ENCODE measurements at regions not wholly inside any gene's neighbourhood (a gene's known extent, or its start where the extent isn't known, plus 50 kb on each side); places are given as distances from the start of the nearest gene placed in this dataset.

DNA sequence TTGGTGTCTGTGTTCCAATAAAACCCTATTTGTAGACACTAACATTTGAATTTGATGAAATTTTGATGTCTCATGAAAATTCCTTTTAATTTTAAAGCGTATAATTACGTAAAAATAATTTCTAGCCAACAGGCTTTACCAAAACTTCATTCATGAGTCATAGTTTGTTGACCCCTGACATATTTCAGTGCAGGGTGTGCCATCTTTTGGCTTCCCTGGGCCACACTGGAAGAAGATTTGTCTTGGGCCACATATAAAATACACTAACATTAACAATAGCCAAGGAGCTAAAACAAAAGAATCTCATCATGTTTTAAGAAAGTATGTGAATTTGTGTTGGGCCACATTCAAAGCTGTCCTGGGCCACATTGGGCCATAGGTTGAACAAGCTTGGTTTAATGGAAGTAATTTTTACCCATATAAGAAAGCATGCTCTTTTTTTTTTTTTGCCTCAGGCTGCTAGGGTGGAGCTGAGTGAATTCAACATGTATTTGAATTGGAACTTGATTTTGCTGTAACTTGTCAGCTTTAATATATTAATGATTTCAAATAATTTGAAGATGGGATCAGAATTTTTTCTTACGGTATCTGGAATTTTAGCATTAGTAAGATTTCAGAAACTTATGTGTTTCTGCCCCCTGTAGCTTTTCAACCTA lies 267.7 kb upstream of the RGS18 start:
- Histone ChIP-seq H3K27ac (ENCODE audit: control insufficient read depth, insufficient read depth, low read length) (no peak overlapping the region), H3K79me2 (ENCODE audit: control insufficient read depth, insufficient read depth, low read length) (no peaks in the 10 kb centered on the region), H3K9ac (ENCODE audit: control insufficient read depth, extremely low read depth, insufficient read depth, low read length) (no peak overlapping the region), H2AFZ (ENCODE audit: control insufficient read depth, low read length) (no peak overlapping the region), H3K4me1 (ENCODE audit: control insufficient read depth, extremely low read depth, insufficient read depth, low read length) (no peaks in the 10 kb centered on the region), H3K36me3 (ENCODE audit: control insufficient read depth in 2 of 2, extremely low read depth in 1 of 2, insufficient read depth in 2 of 2, low read length in 2 of 2) (no peaks in the 10 kb centered on the region), H4K20me1 (ENCODE audit: control insufficient read depth, extremely low read depth, insufficient read depth, low read length) (no peaks in the 10 kb centered on the region), H3K27me3 (ENCODE audit: control insufficient read depth, extremely low read depth, insufficient read depth, low read length) (no peaks in the 10 kb centered on the region), H3K4me3 (ENCODE audit: control insufficient read depth in 2 of 3, extremely low read depth in 1 of 3, insufficient read depth in 2 of 3, low read depth in 1 of 3, low read length in 3 of 3) (no peak overlapping the region), H3K9me3 (ENCODE audit: control insufficient read depth, low read depth, low read length) (no peaks in the 10 kb centered on the region), H3K9me1 (ENCODE audit: control insufficient read depth, extremely low read depth, insufficient read depth, low read length) (no peaks in the 10 kb centered on the region), H3K4me2 (ENCODE audit: control insufficient read depth, extremely low read depth, insufficient read depth, low read depth, low read length) (no peak overlapping the region)
- FAIRE-seq (no peak), DNase-seq (ENCODE audit: low read depth, low spot score) (no peak)
- dilution Hi-C loops (cut with MboI; ENCODE audit: extremely low pct_ligation_motif_present, low sequenced_read_pairs), result no loop called here
- no peak for TF ChIP-seq EZH2 (IDR thresholded peaks at IDR 0.05; ENCODE audit: low read length)
- TF ChIP-seq, protein P1, sequence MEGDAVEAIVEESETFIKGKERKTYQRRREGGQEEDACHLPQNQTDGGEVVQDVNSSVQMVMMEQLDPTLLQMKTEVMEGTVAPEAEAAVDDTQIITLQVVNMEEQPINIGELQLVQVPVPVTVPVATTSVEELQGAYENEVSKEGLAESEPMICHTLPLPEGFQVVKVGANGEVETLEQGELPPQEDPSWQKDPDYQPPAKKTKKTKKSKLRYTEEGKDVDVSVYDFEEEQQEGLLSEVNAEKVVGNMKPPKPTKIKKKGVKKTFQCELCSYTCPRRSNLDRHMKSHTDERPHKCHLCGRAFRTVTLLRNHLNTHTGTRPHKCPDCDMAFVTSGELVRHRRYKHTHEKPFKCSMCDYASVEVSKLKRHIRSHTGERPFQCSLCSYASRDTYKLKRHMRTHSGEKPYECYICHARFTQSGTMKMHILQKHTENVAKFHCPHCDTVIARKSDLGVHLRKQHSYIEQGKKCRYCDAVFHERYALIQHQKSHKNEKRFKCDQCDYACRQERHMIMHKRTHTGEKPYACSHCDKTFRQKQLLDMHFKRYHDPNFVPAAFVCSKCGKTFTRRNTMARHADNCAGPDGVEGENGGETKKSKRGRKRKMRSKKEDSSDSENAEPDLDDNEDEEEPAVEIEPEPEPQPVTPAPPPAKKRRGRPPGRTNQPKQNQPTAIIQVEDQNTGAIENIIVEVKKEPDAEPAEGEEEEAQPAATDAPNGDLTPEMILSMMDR (optimal IDR thresholded peaks at IDR 0.05 in 1 of 3, IDR thresholded peaks at IDR 0.05 in 1 of 3, conservative IDR thresholded peaks at IDR 0.05 in 1 of 3; ENCODE audit: extremely low read depth in 1 of 3, insufficient read depth in 2 of 3, low read length in 3 of 3), result no peak

DNA sequence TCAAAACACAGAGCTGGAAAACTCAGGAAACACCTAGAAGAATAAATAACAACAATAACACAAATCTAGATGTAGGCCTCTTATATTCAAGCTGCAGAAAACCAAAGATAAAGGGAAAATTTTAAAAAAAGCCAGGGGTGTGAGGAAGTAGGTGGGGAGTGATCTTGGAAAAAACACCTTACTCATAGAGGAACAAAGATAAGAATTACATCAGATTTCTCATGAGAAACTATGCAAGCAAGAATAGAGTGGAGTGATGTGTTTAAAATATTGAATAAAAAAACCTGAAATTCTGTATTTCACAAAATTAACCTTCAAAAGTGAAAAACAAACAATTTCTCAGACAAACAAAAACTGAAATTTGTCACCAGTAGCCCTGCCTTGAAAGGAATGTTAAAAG lies 265.5 kb upstream of the RGS18 start:
- Histone ChIP-seq H2AFZ (ENCODE audit: control insufficient read depth, low read length) (no peak overlapping the region), H3K9ac (ENCODE audit: control insufficient read depth, extremely low read depth, insufficient read depth, low read length) (no peak overlapping the region), H3K4me1 (ENCODE audit: control insufficient read depth, extremely low read depth, insufficient read depth, low read length) (no peaks in the 10 kb centered on the region), H4K20me1 (ENCODE audit: control insufficient read depth, extremely low read depth, insufficient read depth, low read length) (no peaks in the 10 kb centered on the region), H3K4me2 (ENCODE audit: control insufficient read depth, extremely low read depth, insufficient read depth, low read depth, low read length) (no peak overlapping the region), H3K79me2 (ENCODE audit: control insufficient read depth, insufficient read depth, low read length) (no peaks in the 10 kb centered on the region), H3K4me3 (ENCODE audit: control insufficient read depth in 2 of 3, extremely low read depth in 1 of 3, insufficient read depth in 2 of 3, low read depth in 1 of 3, low read length in 3 of 3) (no peak overlapping the region), H3K9me3 (ENCODE audit: control insufficient read depth, low read depth, low read length) (no peaks in the 10 kb centered on the region), H3K36me3 (ENCODE audit: control insufficient read depth in 2 of 2, extremely low read depth in 1 of 2, insufficient read depth in 2 of 2, low read length in 2 of 2) (no peaks in the 10 kb centered on the region), H3K27ac (ENCODE audit: control insufficient read depth, insufficient read depth, low read length) (no peak overlapping the region), H3K9me1 (ENCODE audit: control insufficient read depth, extremely low read depth, insufficient read depth, low read length) (no peaks in the 10 kb centered on the region), H3K27me3 (ENCODE audit: control insufficient read depth, extremely low read depth, insufficient read depth, low read length) (no peaks in the 10 kb centered on the region)
- FAIRE-seq (no peak), DNase-seq (ENCODE audit: low read depth, low spot score) (no peak)
- dilution Hi-C loops (cut with MboI; ENCODE audit: extremely low pct_ligation_motif_present, low sequenced_read_pairs), result no loop called here
- TF ChIP-seq EZH2 (IDR thresholded peaks at IDR 0.05; ENCODE audit: low read length), result no peak
- TF ChIP-seq, protein P1 (optimal IDR thresholded peaks at IDR 0.05 in 1 of 3, IDR thresholded peaks at IDR 0.05 in 1 of 3, conservative IDR thresholded peaks at IDR 0.05 in 1 of 3; ENCODE audit: extremely low read depth in 1 of 3, insufficient read depth in 2 of 3, low read length in 3 of 3), result no peak

Measured in keratinocyte (primary cell).